T-helper 2 cell treated with Interferon-gamma antibody and Interleukin-4, amounts not matched to agents 100 ng/mL and 5 ng/mL, for 36 hours (primary cell): ENCODE measurements at regions not wholly inside any gene's neighbourhood (a gene's known extent, or its start where the extent isn't known, plus 50 kb on each side); places are given as distances from the start of the nearest gene placed in this dataset.

Experiments used
- intact Hi-C: fragments of 100-400 bp; cut with micrococcal nuclease; formaldehyde crosslinking; loops from one replicate; pipeline ENCODE4 v1.15.1; 2023

GRCh38 chr12:105922670-105923102 is 216.1 kb downstream of the NUAK1 start:
- intact Hi-C loops, result no loop called here

- intact Hi-C loops, result no loop called here
These were observed 214.1 kb downstream of the NUAK1 start for GRCh38 chr12:105924526-105925208.

DNA sequence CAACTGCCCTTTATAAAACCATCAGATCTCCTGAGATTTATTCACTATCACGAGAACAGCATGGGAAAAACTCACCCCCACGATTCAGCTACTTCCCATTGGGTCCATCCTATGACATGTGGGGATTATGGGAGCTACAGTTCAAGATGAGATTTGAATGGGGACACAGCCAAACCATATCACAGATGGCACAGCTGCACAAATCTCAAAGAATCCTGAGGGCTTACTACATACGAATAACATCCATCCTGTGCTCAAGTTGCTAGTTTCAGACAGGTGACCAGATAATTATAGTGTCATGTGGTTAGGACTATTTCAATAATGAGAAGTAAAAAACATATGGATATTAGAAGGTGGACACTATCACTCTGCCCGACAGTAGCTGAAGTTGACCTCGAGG is 211.2 kb downstream of the NUAK1 start:
- intact Hi-C loops, result no loop called here

GRCh38 chr12:105928436-105928835 is 210.3 kb downstream of the NUAK1 start:
- intact Hi-C loops, result no loop called here

- intact Hi-C loops, result no loop called here
These were observed 209.6 kb downstream of the NUAK1 start for GRCh38 chr12:105929192-105929591.

- intact Hi-C loops, result no loop called here
These were observed 207.9 kb downstream of the NUAK1 start for GRCh38 chr12:105930557-105931503.

- intact Hi-C loops, result no loop called here
These were observed 206.8 kb downstream of the NUAK1 start for GRCh38 chr12:105931762-105932570.

- intact Hi-C loops, result no loop called here
These were observed 204.8 kb downstream of the NUAK1 start for GRCh38 chr12:105933671-105934665.

DNA sequence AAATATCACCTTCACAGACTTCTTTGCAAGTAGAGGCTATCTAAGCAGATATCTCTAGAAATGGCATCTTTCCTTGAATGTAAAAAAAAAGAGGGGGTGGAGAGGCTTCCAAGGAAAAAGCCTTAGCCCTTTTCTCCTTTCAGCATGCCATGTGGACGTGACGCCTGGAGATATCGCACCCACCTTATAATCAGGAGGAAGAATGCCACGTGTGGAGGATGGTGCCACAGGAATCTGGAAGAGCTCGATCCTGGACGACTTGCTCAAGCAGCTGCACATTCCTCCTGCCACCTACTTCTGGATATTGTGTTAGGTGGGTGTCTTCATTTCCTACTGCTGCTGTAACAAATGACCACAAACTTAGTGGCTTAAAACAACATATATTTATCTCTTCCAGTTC is 203.6 kb downstream of the NUAK1 start:
- intact Hi-C loops, result no loop called here

DNA sequence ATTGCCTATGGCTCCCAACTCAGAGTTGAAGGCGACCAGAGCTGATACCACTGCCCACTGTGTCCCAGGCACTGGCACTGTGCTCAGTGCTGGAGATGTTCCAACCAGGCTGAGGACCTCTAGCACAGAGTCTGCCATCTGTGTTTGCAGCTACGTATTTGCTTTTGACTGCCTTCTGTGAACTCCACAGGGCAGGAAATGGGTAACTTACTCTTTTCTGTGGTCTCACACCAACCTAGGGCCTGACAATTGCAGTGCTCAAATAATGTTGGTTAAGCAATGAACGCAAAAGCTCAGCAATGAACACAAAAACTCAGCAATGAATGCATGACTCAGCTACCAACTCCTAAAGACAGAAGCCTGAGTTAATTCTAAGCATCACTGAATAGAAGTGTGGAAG is 202.8 kb downstream of the NUAK1 start:
- intact Hi-C loops, result no loop called here

DNA sequence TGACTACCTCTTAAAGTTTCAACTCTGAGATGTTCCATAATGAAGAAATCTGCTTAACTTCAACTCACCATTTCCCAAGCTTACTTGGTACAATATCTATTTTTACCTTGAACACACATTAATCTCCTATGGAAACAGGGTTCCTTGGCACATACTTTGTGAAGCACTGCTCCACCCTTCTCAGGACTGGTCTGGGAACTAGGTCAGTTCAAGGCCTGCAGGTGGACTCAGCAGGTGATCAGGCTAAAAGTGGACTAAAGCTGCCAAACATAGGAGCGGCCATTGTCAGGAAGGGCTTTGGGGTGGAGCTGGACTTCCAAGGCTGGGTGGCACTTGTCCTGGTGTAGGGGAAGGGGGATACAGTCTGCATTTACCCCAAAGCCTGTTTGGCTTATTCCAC is 202.3 kb downstream of the NUAK1 start:
- intact Hi-C loops, result no loop called here

- intact Hi-C loops, result no loop called here
These were observed 201.7 kb downstream of the NUAK1 start for GRCh38 chr12:105937009-105937408.

- intact Hi-C loops, result no loop called here
These were observed 199.5 kb downstream of the NUAK1 start for GRCh38 chr12:105939181-105939721.

- intact Hi-C loops, result no loop called here
These were observed 196.5 kb downstream of the NUAK1 start for GRCh38 chr12:105942281-105942680.

GRCh38 chr12:105943525-105943924 is 195.2 kb downstream of the NUAK1 start:
- intact Hi-C loops, result no loop called here

DNA sequence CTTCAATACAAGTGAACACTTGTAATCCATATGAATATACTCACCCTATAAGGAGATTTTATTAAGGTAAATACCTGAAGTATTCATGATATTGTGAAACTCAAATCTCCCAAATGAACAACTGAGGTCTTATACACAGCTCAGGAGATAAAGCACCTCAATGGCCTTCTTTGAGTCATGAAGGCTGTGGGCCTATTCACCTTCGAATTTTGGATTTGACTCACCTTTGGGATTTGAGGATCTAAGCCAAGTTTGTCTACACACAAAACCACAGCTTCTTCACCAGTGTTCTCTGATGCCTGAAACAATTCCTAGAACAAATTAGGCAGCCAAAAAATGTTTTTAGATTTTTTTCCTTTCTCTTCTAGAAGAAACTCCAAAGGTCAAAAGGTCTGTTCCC is 194.1 kb downstream of the NUAK1 start:
- intact Hi-C loops, result no loop called here

- intact Hi-C loops, result no loop called here
These were observed 192.9 kb downstream of the NUAK1 start for GRCh38 chr12:105945880-105946279.

GRCh38 chr12:105946493-105946901 is 192.3 kb downstream of the NUAK1 start:
- intact Hi-C loops, result no loop called here

- intact Hi-C loops, result no loop called here
These were observed 190.8 kb downstream of the NUAK1 start for GRCh38 chr12:105947906-105948305.

- intact Hi-C loops, result no loop called here
These were observed 190.4 kb downstream of the NUAK1 start for GRCh38 chr12:105948331-105948730.
